VCaP (cell line): ENCODE measurements at regions not wholly inside any gene's neighbourhood (a gene's known extent, or its start where the extent isn't known, plus 50 kb on each side); places are given as distances from the start of the nearest gene placed in this dataset.

Source experiments
- H3K27ac ChIP-seq: fragments of 450-650 bp; 2 replicates; pipeline ENCODE4 v1.5.1; 2017
- TF ChIP-seq, protein P1 (sequence below): fragments of 450-650 bp; conservative IDR thresholded peaks from 2 replicates; pipeline ENCODE4 v1.5.1; 2017; ENCODE audit warnings: mild to moderate bottlenecking, moderate library complexity

- H3K27ac ChIP-seq = no peak overlapping the region
- TF ChIP-seq, protein P1, sequence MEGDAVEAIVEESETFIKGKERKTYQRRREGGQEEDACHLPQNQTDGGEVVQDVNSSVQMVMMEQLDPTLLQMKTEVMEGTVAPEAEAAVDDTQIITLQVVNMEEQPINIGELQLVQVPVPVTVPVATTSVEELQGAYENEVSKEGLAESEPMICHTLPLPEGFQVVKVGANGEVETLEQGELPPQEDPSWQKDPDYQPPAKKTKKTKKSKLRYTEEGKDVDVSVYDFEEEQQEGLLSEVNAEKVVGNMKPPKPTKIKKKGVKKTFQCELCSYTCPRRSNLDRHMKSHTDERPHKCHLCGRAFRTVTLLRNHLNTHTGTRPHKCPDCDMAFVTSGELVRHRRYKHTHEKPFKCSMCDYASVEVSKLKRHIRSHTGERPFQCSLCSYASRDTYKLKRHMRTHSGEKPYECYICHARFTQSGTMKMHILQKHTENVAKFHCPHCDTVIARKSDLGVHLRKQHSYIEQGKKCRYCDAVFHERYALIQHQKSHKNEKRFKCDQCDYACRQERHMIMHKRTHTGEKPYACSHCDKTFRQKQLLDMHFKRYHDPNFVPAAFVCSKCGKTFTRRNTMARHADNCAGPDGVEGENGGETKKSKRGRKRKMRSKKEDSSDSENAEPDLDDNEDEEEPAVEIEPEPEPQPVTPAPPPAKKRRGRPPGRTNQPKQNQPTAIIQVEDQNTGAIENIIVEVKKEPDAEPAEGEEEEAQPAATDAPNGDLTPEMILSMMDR = no peak
Observed at GRCh38 chr20:19079536-19080299, 132.7 kb upstream of the SLC24A3 start.

DNA sequence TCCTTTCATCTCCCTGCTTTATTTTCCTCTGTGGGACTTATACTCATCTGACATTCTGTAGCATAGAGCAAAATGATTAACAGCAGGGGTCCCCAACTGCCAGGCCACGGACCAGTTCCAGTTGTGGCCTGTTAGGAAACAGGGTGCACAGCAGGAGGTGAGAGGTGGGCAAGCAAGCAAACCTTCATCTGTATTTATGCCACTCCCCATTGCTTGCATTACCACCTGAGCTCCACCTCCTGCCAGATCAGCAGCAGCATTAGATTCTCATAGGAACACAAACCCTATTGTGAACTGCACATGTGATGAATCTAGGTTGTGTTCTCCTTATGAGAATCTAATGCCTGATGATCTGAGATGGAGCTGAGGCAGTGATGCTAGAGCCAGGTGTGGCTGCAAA, 130.5 kb upstream of the SLC24A3 start:
- TF ChIP-seq, protein P1 = no peak
- no peak overlapping the region for H3K27ac ChIP-seq

DNA sequence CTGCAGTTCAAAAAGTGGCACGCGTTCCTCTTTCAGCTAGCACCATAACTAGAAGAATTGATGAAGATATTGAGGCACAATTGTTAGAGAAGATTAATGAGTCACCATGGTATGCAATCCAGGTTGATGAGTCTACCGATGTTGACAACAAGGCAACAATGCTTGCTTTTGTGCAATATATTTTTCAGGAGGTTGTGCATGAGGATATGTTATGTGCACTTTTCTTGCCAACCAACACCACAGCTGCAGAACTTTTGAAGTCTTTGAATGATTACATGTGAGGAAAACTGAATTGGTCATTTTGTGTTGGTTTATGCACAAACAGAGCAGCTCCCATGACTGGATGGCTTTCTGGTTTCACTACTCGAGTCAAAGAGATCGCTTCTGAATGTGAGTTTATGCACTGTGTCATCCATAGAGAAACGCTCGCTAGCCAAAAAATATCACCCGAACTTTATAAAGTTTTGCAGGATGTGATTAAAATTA, 129.3 kb upstream of the SLC24A3 start:
- no peak overlapping the region for H3K27ac ChIP-seq

GRCh38 chr20:19090332-19090731, 122.1 kb upstream of the SLC24A3 start:
- H3K27ac ChIP-seq = no peak overlapping the region
- TF ChIP-seq, protein P1 = no peak

More for the DNA sequence above, 129.3 kb upstream of the SLC24A3 start:
- TF ChIP-seq, protein P1 = no peak

- H3K27ac ChIP-seq = no peak overlapping the region
- TF ChIP-seq, protein P1 = no peak
Observed at GRCh38 chr20:19094959-19095541, 117.4 kb upstream of the SLC24A3 start.

GRCh38 chr20:19095762-19096161, 116.7 kb upstream of the SLC24A3 start:
- TF ChIP-seq, protein P1 = no peak
- H3K27ac ChIP-seq = no peak overlapping the region

DNA sequence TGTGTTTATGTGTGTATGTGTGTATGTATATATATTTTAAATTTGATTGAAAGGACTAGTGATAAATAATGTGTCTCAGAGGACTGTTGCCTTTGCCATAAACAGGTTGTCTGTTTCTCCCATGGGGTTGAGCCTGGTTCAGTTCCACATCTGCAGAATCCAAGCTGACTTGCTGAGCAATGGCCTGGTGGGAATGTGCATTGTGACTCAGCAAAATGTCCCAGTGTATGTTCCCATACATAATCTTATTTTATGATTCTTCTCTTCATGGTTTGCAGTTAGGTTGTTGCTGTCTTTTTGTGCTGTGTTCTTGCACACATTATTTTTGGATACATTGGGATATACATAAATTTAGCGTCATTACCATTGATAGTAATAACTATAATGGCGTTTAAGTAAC, 115.6 kb upstream of the SLC24A3 start:
- TF ChIP-seq, protein P1 = no peak
- no peak overlapping the region for H3K27ac ChIP-seq
